HG02763 (cell line): ENCODE measurements at regions not wholly inside any gene's neighbourhood (a gene's known extent, or its start where the extent isn't known, plus 50 kb on each side); places are given as distances from the start of the nearest gene placed in this dataset.
"Not testable (repeated sequence)": the region's sequence is repeated elsewhere in the genome, so short reads cannot be mapped to it uniquely, and the experiment has no call there.

ENCODE experiments used
- ATAC-seq: cut with Tn5 transposase; IDR thresholded peaks from one replicate; pipeline ENCODE4 v1.9.1; 2021; ENCODE audit warnings: mild to moderate bottlenecking, moderate library complexity; ENCODE audit not compliant: unreplicated experiment

DNA sequence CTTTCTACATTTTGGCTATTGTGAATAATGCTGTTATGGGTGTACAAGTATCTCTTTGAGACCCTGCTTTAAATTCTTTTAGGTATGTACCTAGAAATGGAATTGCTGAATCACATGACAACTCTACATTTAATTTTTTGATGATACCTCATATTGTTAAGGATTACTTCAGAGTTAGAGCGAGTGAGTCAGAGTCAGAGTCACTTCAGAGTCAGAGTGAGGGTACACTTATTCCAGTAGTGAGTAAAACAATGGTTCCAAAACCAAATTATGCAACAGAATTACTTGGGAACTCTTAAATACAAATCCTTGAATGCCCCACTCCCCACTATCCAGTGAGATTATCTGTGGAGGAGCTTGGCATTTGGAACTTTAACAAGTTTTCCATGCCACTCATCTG lies 50.3 kb upstream of the SNRK start:
- ATAC-seq = no peak

DNA sequence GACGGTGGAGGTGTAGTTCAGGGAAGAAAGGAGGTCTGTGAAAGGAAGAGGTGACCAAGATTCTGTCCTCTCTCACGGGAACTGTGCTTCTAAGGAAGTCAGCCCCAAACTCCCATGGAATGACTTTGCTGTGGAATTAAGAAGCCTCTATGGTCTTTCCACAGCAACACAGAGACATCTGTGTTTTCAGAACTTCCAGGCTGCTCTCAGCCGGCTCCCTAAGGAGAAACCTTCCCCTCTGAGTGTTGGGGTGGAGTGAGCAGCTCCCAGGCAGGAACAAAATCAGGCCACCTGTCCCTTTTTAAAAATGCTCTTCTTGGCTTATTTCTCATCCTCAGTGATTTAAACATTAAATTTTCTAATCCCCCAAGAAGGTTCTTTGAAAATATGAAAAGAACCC lies 53.3 kb upstream of the SNRK start:
- ATAC-seq = no peak

DNA sequence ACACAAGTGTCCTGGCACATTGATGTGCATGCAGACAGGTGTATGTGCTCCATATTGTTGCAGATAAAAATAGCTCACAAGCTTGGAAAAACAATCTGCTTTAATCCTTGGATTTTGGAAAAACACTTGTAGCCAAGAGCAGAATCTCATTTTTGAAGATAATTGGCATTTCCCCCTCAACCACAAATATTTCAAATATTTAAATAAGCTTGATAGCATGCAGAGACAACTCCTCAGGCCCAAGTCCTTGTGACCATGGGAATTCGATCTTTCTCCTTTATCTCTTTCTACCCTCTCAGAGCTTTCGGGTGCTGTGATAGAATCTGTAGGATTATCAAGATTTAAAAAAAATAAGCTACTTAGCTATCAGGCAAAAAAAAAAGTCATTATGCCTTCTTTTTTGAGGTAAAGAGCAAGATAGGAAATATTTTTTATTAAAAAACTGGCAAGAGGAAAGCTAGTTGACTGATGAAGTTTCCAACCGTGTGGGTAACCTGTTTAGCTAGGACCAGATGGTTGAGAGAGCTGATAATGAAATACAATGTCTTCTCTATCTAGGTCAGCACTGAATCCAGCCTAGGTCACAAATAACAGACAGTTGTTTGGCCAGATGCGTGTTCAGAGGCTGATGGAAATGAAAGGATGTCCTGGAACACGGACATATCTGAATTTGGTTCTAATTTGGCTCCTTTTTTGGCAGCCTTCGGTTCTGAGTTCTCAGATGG lies 54.9 kb upstream of the SNRK start:
- no peak for ATAC-seq

DNA sequence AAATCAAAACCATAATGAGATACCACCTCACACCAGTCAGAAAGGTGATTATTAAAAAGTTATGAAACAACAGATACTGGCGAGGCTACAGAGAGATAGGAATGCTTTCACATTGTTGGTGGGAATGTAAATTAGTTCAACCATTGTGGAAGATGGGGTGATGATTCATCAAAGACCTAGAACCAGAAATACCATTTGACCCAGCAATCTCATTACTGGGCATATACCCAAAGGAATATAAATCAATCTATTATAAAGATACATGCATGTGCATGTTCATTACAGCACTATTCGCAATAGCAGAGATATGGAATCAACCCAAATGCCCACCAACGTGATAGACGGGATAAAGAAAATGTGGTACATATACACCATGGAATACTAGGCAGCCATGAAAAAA lies 56.5 kb upstream of the SNRK start:
- ATAC-seq = not testable (repeated sequence)

DNA sequence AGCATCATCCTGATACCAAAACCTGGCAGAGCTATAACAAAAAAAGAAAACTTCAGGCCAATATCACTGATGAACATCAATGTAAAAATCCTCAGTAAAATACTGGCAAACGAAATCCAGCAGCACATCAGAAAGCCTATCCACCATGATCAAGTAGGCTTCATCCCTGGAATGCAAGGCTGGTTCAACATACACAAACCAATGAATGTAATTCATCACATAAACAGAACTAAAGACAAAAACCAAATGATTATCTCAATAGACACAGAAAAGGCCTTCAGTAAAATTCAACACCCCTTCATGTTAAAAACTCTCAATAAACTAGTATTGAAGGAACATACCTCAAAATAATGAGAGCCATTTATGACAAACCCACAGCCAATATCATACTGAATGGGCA lies 58.7 kb upstream of the SNRK start:
- ATAC-seq = not testable (repeated sequence)

DNA sequence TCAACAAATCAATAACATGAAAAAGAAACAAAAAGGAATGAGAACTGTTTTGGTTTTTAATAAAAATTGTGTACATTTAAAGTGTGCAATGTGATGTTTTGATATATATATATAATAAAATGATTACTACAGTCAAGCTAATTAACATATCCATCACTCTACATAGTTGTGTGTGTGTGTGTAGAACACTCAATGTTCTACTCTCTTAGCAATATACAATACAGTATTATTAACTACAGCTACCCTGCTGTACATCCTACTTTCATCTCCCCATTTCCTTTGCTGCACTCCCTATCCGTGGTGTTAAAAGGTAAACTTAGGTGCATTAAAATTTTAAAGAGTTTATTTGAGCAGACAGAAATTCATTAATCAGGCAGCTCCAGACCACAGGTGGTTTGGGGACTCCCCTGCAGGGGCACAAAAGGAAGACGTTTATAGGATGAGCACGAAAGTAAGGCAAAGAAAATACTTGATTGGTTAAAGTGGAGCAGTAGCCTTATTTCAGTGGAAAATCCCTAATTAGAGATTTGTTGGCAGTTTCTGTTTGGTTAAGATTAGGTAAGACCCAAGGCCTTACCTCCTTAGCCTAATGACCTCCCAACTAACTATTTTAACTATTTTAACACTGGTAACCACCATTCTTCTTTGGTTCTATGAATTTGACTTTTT lies 61.8 kb upstream of the SNRK start:
- no peak for ATAC-seq

DNA sequence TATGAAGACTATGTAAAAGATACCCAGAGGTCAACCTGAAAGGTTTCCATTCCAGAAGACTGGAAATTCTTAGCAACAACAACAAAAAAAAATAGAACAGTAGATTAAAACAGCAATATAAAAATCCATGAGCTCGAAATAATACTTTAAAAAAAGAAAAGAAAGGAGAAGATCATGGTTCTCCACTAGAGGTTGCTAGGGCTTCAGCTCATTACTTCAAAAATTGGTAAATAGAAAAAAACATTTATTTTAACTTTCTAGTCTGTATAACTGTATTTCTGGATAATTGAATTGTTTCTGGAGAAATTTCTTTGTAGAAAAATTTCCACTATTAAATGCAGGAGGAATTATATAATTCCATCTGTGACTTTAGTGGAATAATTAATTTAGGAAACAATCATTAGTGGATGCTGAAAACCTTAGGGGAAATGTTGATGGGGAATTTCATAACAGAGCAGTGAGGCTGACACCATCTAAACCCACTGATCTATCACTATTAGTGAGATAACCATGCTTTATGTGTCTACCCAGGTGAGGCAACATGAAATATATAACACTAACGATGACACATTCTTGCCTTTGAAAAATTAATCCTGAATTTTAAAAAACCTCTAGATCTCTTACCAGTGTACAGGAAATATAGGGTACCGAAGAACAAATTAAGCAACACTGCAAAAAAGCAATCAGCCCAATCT lies 62.5 kb upstream of the SNRK start:
- ATAC-seq = no peak

DNA sequence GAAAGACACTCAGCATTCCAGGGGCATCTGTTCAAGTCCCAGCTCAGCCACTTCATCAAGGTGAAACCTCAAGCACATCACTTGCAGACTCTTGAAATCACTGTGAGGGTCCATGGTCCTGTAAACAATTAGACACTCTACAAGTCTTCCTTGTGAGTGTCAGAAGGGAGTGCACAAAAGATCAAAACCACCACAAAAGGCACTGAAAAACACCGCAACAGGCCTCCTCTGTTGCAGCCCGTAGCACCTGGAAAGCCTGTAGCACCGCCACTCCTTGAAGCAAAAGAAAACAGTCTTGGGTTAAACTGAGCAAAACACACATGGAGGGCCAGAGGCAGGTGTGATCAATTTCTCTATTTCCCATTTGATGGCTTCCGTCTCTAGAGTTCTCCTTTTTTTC lies 63.8 kb upstream of the SNRK start:
- no peak for ATAC-seq

DNA sequence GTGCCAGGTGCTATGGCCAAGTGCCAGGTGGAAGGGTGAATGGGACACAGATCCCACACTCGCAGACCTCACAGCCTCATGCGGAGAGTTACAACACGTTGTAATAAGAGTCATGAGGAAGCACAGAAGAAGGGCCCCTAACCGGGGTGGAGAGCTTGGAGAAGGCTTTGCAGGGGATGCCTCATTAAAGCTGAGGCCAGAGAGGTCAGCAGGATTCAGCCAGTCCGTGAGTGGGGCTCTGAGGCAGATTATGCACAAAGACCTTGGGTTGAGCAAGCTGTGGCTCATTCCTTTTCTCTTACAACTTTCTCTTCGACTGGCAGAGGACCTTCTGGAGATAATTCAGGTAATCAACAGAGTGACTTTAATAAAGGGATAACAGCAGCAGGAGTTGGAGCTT lies 65.3 kb upstream of the SNRK start:
- ATAC-seq = no peak

DNA sequence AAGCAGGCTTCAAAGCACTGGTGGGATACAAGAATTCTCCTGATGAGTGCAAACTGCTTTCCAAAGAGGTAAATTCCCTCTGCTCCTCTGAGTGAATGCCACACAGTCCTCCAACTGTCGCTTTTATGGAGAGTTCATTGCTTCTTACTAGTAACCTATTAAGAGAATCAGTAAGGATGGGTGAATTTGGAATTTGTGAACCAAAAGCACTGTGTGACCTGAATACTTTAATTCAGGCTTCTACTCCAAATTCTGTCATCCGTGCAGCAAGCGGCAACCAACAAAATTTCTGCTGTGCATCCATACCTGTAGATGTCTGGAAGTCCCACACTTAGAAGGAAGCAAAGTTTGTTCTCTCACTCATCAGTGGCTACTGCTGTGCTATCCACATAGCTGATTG lies 66.7 kb upstream of the SNRK start:
- no peak for ATAC-seq

DNA sequence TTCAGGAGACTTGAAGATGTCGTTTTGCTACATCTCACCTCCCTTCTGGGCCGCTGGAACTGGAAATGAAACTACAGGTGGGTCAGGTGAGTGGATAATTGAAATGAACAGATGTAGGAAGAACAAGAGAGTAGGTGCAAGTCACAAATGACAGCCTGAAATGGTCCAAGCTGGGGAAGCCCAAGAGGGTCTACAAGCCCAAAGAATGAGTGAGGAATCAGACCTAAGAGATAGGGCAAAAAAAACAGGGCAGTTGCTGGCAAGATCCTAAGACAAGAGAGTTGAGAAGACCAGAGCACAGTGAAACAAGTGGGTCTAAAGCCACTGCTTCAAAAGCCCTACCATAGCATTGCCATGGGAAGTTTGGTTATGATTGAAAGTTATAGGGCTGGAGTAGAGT lies 67.4 kb upstream of the SNRK start:
- ATAC-seq = no peak

DNA sequence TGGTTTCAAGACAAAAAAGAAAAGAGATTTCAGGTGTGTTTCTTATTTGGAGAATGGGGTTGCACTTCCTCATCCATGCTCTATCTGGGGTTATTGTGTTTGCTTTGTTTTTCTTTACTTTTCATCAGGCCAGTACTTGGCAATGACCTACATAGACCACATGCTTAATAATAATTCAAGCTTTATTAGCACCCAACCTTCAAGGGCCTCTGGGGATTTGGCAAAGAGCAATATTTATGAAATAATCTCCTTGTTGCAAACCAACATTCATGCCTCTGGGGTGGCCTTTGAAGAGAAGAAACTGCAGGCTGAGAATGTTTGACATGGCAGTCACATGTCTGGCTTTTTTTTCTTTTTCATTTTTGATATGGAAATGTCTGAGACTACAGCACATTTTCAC lies 68.2 kb upstream of the SNRK start:
- no peak for ATAC-seq

DNA sequence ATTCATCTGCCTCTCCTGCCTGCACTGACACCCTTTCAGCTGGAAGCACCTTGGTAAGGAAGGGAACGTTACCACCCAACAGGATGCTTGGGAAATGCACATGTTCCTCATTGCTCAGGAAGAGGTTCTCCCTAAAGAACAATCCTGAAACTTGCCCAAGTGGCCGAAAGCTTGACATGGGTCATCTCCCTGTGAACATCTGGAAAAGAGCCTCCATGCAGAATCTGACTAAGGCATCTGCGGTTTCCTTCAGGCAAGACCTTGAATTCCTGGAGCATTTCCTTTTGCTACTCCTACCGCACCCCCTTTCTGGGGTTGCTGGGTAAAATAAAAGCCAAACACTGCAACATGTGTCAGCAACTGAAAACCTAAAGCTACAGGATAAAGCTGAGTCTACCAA lies 68.7 kb upstream of the SNRK start:
- no peak for ATAC-seq

DNA sequence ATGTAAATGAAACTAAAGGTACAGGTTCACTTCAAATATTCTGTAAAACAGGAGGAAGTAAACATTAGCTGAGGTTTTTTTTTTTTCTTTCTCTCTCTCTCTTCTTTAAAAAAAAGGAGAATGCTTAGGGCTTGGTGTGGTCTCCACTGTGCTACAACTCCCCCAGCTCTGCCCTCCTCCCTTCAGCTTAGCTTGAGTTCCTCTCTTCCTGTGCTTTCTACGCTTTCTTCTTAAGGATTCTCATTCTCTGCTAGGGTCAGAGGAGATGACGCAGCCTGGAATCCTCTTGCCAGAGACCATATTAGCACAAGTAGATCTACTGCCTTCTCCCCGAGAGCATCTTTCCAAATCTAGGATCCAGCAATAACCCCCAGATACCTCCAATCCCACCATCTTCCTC lies 69.1 kb upstream of the SNRK start:
- no peak for ATAC-seq

DNA sequence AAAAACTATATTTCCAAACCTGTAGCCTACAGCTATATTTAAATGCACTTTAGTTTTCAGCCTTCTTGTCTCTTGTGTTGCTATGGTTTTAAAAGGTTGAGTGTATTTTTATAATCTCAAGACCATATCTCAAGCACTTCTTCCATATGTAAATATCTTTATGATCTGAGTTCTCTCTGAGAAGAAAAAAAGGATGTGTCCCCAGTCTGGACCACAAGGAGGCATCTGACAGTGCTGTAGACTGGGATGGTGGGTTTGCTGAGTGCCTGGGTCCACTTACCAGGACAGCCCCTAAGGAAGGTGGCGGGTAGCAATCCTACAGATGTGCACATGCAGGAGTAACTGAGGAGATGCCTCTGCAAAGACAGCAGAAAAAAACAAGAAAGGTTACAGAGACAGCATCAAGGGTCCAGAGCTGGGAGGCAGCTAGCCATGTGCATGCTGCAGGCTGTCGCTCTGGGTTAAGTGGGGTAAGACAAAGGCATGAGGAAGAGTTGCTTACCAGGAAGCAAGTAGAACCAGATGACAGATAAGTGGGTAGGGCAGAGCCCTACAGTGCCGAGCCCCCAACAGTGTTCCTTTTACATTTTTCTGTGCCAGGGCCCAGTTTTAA lies 70.6 kb upstream of the SNRK start:
- no peak for ATAC-seq

DNA sequence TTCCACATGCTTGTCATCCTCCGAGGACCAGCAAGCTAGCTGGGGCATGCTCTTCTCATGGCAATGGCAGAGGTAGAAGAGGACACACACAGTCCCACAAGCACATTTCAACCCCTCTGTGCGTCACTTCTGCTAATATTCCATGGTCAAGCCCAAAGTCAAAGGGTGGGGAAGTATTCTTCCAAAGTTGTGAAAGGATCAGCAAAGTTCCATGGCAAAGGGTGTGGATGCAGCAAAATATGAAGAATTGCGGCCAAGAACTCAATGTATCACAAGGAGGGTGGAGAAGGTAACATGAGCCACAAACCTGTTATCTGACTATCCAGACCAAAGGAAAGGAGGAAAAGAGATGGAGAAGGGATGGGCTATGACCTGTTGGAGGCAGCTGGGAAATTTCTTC lies 71.2 kb upstream of the SNRK start:
- no peak for ATAC-seq

DNA sequence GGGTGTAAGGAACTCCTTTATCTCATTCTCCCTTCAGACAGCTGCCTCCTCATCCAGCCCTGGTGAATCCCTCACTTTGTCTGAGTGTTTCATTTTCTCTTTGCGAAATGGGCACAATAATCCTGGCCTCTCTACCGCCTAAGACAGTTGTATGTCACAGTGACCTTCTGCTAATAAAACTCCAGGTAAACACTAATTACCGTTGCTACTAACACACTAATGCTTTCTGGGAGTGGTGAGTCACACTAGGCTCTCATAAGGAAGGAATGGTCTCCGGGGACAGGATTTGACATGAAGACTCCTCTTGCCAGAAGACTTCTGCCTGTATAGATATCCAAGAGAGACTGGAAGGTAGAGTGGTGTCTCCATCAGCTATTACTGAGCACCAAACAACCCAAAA lies 71.7 kb upstream of the SNRK start:
- ATAC-seq = no peak

DNA sequence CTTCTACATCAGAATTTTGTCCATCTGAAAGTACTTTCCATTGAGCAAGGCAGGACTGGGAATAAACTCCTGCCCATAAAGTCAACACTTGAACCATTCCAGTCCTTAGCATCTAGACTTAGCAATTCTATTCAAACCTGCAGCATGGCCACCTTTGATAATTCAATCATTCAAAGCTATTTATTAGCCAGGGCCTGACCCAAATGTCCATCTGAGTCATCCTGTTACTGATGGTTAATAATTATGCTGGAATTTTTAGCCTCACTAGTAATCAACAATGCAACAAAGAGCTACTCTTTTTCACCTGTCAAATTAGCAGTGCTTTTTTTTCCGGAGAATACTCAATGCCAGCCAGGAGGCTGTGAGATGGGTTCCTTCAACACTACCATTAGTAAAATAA lies 72.7 kb upstream of the SNRK start:
- ATAC-seq = no peak

DNA sequence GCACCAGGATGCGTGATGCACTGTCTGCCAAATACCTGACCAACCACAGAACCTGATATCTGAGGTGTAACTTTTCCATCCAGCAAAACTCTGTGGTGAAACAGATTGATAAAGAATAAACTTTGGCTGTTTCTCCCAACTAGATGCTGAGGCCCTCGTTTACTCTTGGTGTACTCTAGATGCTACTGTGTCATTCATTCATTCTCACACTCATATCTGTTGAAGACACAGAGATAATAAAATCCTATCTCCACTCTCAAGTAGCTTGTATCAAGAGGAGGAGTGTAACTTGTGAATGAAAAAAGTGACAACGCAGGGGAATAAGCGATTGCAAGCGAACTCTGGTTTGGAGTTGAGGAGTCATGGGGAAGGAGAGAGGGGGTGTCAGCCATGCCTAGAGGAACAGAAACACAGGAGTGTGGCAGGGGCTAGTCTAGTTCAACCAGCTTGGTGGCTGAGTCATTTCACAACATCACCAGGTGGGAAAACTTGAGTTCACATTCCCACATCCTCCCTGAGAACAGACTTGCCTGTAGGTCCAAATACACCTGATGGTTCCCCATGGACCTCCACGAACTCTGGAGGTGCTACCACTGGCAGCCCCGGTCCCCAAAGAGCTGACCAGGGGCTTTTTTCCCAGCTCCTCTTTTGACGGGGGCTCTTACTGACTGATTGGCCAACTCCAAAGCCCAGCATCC lies 73.3 kb upstream of the SNRK start:
- no peak for ATAC-seq

DNA sequence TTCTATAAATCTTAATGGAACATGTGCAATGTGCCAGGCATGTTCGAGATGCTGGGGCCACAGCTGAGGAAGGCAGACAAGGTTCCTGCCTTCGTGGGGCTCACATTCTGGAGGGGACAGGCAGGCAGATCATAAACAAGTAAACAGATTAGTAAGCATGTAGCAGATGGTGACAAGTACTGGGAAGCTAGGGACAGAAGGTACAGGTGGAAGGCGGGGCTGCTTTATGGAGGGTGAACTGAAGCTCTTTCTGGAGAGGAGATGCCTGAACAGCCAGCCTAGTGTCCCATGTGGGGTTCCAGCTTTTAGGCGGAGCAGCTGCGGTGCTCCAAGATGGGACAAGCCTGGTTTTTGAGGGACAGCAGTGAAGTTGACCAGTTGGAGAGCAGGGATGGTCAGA lies 74.7 kb upstream of the SNRK start:
- no peak for ATAC-seq
